Stimulated activated CD4-positive, alpha-beta T cell treated with anti-CD3 and anti-CD28 coated beads, Interleukin-1b, Interleukin-23, amount 100 ng/mL, for 24 hours (primary cell): ENCODE measurements at regions not wholly inside any gene's neighbourhood (a gene's known extent, or its start where the extent isn't known, plus 50 kb on each side); places are given as distances from the start of the nearest gene placed in this dataset.
A peak's percentile ranks its signal among the peaks of the same experiment; 100 is the strongest.

Source experiments
- DNase-seq, 4 experiments: peaks; one replicate each; pipeline ENCODE4 v3.0.0-alpha.2; 2020; ENCODE audit warnings: low read depth in 4 of 4, low spot score in 1 of 4

- no peak for DNase-seq
Observed at GRCh38 chr7:41012041-41012440, 690.8 kb downstream of the INHBA start.

- DNase-seq = no peak
Observed at GRCh38 chr7:41010967-41011366, 691.9 kb downstream of the INHBA start.

GRCh38 chr7:41010418-41010817, 692.5 kb downstream of the INHBA start:
- DNase-seq = no peak

GRCh38 chr7:41007811-41008210, 695.1 kb downstream of the INHBA start:
- no peak for DNase-seq

- no peak for DNase-seq
Observed at GRCh38 chr7:41007351-41007751, 695.5 kb downstream of the INHBA start.

- DNase-seq = no peak
Observed at GRCh38 chr7:41006306-41006995, 696.4 kb downstream of the INHBA start.

- no peak for DNase-seq
Observed at GRCh38 chr7:41005374-41005901, 697.5 kb downstream of the INHBA start.

GRCh38 chr7:41003977-41004376, 698.9 kb downstream of the INHBA start:
- DNase-seq = no peak

GRCh38 chr7:41003611-41003940, 699.3 kb downstream of the INHBA start:
- DNase-seq = no peak

GRCh38 chr7:41002741-41003610, 699.9 kb downstream of the INHBA start:
- DNase-seq = peak in 1 of 4 experiments; percentile 1

GRCh38 chr7:41000042-41000441, 702.8 kb downstream of the INHBA start:
- DNase-seq = no peak

- DNase-seq = no peak
Observed at GRCh38 chr7:40996233-40996677, 706.6 kb downstream of the INHBA start.

GRCh38 chr7:40990841-40991240, 712.0 kb downstream of the INHBA start:
- no peak for DNase-seq

GRCh38 chr7:40987571-40987970, 715.3 kb downstream of the INHBA start:
- DNase-seq = no peak

- DNase-seq = no peak
Observed at GRCh38 chr7:40986351-40986873, 716.5 kb downstream of the INHBA start.

- no peak for DNase-seq
Observed at GRCh38 chr7:40983111-40983510, 719.8 kb downstream of the INHBA start.

- DNase-seq = no peak
Observed at GRCh38 chr7:40979296-40979695, 723.6 kb downstream of the INHBA start.

GRCh38 chr7:40978047-40978446, 724.8 kb downstream of the INHBA start:
- no peak for DNase-seq

- no peak for DNase-seq
Observed at GRCh38 chr7:40977533-40977932, 725.4 kb downstream of the INHBA start.

- no peak for DNase-seq
Observed at GRCh38 chr7:40972426-40972825, 730.5 kb downstream of the INHBA start.

GRCh38 chr7:40969641-40970040, 733.2 kb downstream of the INHBA start:
- no peak for DNase-seq

- DNase-seq = no peak
Observed at GRCh38 chr7:40966693-40967092, 736.2 kb downstream of the INHBA start.
